ENCODE measurements at regions not wholly inside any gene's neighbourhood (a gene's known extent, or its start where the extent isn't known, plus 50 kb on each side); places are given as distances from the start of the nearest gene placed in this dataset.

DNA sequence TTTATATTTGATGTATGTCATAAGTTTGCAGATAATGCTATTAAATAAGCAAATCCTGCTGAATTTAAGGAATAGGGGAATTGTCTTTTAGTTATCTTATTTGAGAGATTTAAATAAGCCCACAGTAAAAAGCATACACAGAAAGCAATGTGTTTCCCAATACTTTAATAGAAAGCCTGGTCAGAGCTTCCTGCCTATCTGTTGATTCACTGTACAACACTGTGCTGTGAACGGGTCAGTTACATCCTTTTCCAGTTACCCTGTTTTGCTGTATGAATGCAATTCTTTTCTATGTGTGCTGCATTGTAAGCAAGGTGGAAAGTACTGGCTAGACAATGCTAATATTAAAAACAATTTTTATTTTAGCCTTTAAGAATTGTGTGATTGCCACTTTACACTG, 81.2 kb downstream of the ANKRD7 start:
- TF ChIP-seq, protein P1, sequence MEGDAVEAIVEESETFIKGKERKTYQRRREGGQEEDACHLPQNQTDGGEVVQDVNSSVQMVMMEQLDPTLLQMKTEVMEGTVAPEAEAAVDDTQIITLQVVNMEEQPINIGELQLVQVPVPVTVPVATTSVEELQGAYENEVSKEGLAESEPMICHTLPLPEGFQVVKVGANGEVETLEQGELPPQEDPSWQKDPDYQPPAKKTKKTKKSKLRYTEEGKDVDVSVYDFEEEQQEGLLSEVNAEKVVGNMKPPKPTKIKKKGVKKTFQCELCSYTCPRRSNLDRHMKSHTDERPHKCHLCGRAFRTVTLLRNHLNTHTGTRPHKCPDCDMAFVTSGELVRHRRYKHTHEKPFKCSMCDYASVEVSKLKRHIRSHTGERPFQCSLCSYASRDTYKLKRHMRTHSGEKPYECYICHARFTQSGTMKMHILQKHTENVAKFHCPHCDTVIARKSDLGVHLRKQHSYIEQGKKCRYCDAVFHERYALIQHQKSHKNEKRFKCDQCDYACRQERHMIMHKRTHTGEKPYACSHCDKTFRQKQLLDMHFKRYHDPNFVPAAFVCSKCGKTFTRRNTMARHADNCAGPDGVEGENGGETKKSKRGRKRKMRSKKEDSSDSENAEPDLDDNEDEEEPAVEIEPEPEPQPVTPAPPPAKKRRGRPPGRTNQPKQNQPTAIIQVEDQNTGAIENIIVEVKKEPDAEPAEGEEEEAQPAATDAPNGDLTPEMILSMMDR (IDR thresholded peaks at IDR 0.05; ENCODE audit: borderline replicate concordance, extremely low read depth, low read length, poor library complexity, severe bottlenecking), result no peak
- no peak for TF ChIP-seq EZH2 (IDR thresholded peaks at IDR 0.05; ENCODE audit: borderline replicate concordance, low read depth, low read length, severe bottlenecking)

Data from DND-41 (cell line).